K562 (cell line): ENCODE measurements at regions not wholly inside any gene's neighbourhood (a gene's known extent, or its start where the extent isn't known, plus 50 kb on each side); places are given as distances from the start of the nearest gene placed in this dataset.

Experiments used
- ATAC-seq: fragments of 200-7000 bp; cut with Tn5 transposase; 3 replicates; pipeline ENCODE4 v1.9.1; 2020; ENCODE audit warnings: moderate library complexity
- BruUV-seq: library from RNA; stranded (reverse); fragments of 400-500 nt; replicated peaks from 2 replicates; lab custom pipeline; 2021; lab: Mats Ljungman, UMichigan
- CTCF ChIA-PET: fragments of 300-600 bp; formaldehyde crosslinking; extraction: SDS; loops from one replicate; lab custom pipeline; 2021; ENCODE audit warnings: low intra/inter-chr PET ratio; lab: Yijun Ruan, JAX
- POLR2A ChIA-PET: fragments of 300-600, 350-650 bp; sonication (Branson Sonifier 250); formaldehyde crosslinking; extraction: SDS; loops from one replicate; lab custom pipeline; 2021; ENCODE audit warnings: antibody characterized with exemption, inconsistent platforms; lab: Yijun Ruan, JAX
- DNase-seq, 4 experiments: peaks; one replicate each; pipeline versions ENCODE4 v3.0.0 to v3.0.0-alpha.2; 2011 to 2018; ENCODE audit warnings: low spot score in 3 of 4, mixed read lengths in 3 of 4; ENCODE audit errors: extremely low read depth in 1 of 4
- FAIRE-seq: peaks from 2 replicates; lab custom pipeline; 2011; peaks lifted over from hg19 to GRCh38; lab: Jason Lieb, UNC
- H2AFZ ChIP-seq: 2 replicates; pipeline ENCODE4 v1.6.0; 2011; ENCODE audit warnings: low read depth, low read length, control low read depth, inconsistent platforms
- H3K27ac ChIP-seq: fragments of 200-600 bp; 3 replicates; pipeline ENCODE4 v1.8.0; 2011; ENCODE audit warnings: low read depth, mild to moderate bottlenecking, control low read depth, inconsistent platforms, low read length, moderate library complexity, mixed read lengths; ENCODE audit errors: extremely low read depth
- H3K27me3 ChIP-seq, 2 experiments: fragments of 300-600 bp in 1 of 2; 2 replicates in 1 of 2; 3 replicates in 1 of 2; pipeline versions ENCODE4 v1.6.0 to v1.8.0; 2011; ENCODE audit warnings: inconsistent platforms in 2 of 2, low read length in 2 of 2, mild to moderate bottlenecking in 1 of 2, mixed read lengths in 1 of 2, moderate library complexity in 1 of 2; ENCODE audit not compliant: control insufficient read depth in 2 of 2, insufficient read depth in 2 of 2
- H3K36me3 ChIP-seq: fragments of 300-600 bp; 3 replicates; pipeline ENCODE4 v1.8.0; 2011; ENCODE audit warnings: mild to moderate bottlenecking, low read length, inconsistent platforms; ENCODE audit not compliant: control insufficient read depth, insufficient read depth
- H3K4me1 ChIP-seq, 2 experiments: fragments of 200-600 bp in 1 of 2; replicated peaks in 1 of 2; 2 replicates in 1 of 2; 3 replicates in 1 of 2; pipeline versions ENCODE4 v1.5.1 to v1.8.0; 2011; ENCODE audit warnings: inconsistent platforms in 2 of 2, low read length in 2 of 2, mild to moderate bottlenecking in 1 of 2, mixed read lengths in 1 of 2, moderate library complexity in 1 of 2; ENCODE audit not compliant: control insufficient read depth in 2 of 2, insufficient read depth in 2 of 2
- H3K4me2 ChIP-seq: 2 replicates; pipeline ENCODE4 v1.6.1; 2011; ENCODE audit warnings: low read length, control low read depth, inconsistent platforms, mixed read lengths; ENCODE audit not compliant: insufficient read depth
- H3K4me3 ChIP-seq: fragments of 200-600 bp; sonication (generic), shearing (Covaris generic); 2 replicates; pipeline ENCODE4 v1.5.1; 2016; ENCODE audit warnings: control low read depth, inconsistent platforms
- H3K79me2 ChIP-seq: fragments of 200-600 bp; 3 replicates; pipeline ENCODE4 v1.8.0; 2011; ENCODE audit warnings: low read length, inconsistent platforms; ENCODE audit not compliant: control insufficient read depth, insufficient read depth
- H3K9ac ChIP-seq, 2 experiments: 2 replicates each; pipeline versions ENCODE4 v1.6.0 to v1.6.1; 2011; ENCODE audit warnings: low read depth in 2 of 2, low read length in 2 of 2, control low read depth in 1 of 2, inconsistent platforms in 1 of 2, mild to moderate bottlenecking in 1 of 2, mixed read lengths in 1 of 2; ENCODE audit not compliant: insufficient read depth in 1 of 2
- H3K9me1 ChIP-seq: one replicate; pipeline ENCODE4 v1.6.0; 2011; ENCODE audit warnings: inconsistent platforms, mild to moderate bottlenecking, low read length, moderate library complexity; ENCODE audit not compliant: control insufficient read depth, insufficient read depth
- H3K9me3 ChIP-seq: replicated peaks from 2 replicates; pipeline ENCODE4 v1.5.1; 2011; ENCODE audit warnings: low read depth, low read length, inconsistent platforms; ENCODE audit not compliant: control insufficient read depth, insufficient read depth
- H4K20me1 ChIP-seq: replicated peaks from 2 replicates; pipeline ENCODE4 v1.6.1; 2011; ENCODE audit warnings: low read length, inconsistent platforms, mixed read lengths; ENCODE audit not compliant: control insufficient read depth, insufficient read depth
- CREM ChIP-seq: IDR thresholded peaks from 2 replicates; pipeline ENCODE4 v1.6.1; 2014; ENCODE audit warnings: antibody characterized with exemption, low read depth
- GATAD2B ChIP-seq: fragments of 450-650 bp; IDR thresholded peaks from 2 replicates; pipeline ENCODE4 v1.6.1; 2017; ENCODE audit warnings: mild to moderate bottlenecking, borderline replicate concordance
- KAT8 ChIP-seq: fragments of 450-650 bp; IDR thresholded peaks from 2 replicates; pipeline ENCODE4 v1.6.1; 2016; ENCODE audit warnings: low read depth, mild to moderate bottlenecking
- KDM1A ChIP-seq, 2 experiments: fragments of 450-650 bp; IDR thresholded peaks; 2 replicates each; pipeline ENCODE4 v1.6.1; 2016; ENCODE audit warnings: mild to moderate bottlenecking in 2 of 2
- PYGO2 ChIP-seq: fragments of 450-650 bp; IDR thresholded peaks from 2 replicates; pipeline ENCODE4 v1.6.1; 2016; ENCODE audit warnings: mild to moderate bottlenecking, missing genetic modification characterization, moderate library complexity, missing compliant biosample characterization
- RBBP5 ChIP-seq: fragments of 200-600 bp; sonication (generic); IDR thresholded peaks from 2 replicates; pipeline ENCODE4 v1.6.1; 2012; ENCODE audit warnings: borderline replicate concordance, mild to moderate bottlenecking, low read length, control low read depth, inconsistent platforms; ENCODE audit not compliant: insufficient read depth, poor library complexity, severe bottlenecking
- RBM17 ChIP-seq: fragments of 200-400 bp; formaldehyde crosslinking; IDR thresholded peaks from 2 replicates; pipeline ENCODE4 v1.6.1; 2017; ENCODE audit warnings: low read depth, mild to moderate bottlenecking, low read length, borderline replicate concordance
- TEAD1 ChIP-seq, 2 experiments: fragments of 450-650 bp in 1 of 2; sonication (generic) in 1 of 2; formaldehyde crosslinking; IDR thresholded peaks; 2 replicates each; pipeline versions ENCODE4 v1.4.0 to v1.8.0; 2020 to 2022; ENCODE audit warnings: mild to moderate bottlenecking in 2 of 2, missing genetic modification reagents in 1 of 2
- TEAD4 ChIP-seq, 2 experiments: sonication (generic) in 1 of 2; formaldehyde crosslinking in 1 of 2; IDR thresholded peaks; 2 replicates each; pipeline versions ENCODE4 v1.6.1 to v1.8.0; 2012 to 2022; ENCODE audit warnings: borderline replicate concordance in 1 of 2, inconsistent platforms in 1 of 2, low read length in 1 of 2, mild to moderate bottlenecking in 1 of 2, missing genetic modification reagents in 1 of 2
- ZNF699 ChIP-seq: fragments of 250-450 bp; sonication (Bioruptor Pico); IDR thresholded peaks from 2 replicates; pipeline ENCODE4 v1.8.0; 2021; ENCODE audit warnings: mild to moderate bottlenecking, moderate library complexity; ENCODE audit not compliant: insufficient replicate concordance
- ZNF785 ChIP-seq: fragments of 250-450 bp; sonication (Bioruptor Pico); IDR thresholded peaks from 2 replicates; pipeline ENCODE4 v1.4.0; 2020; ENCODE audit warnings: mild to moderate bottlenecking
- WGBS: fragments of 100-300 bp; shearing (Covaris generic); methylation state at CpG from one replicate; pipeline ENCODE4 v1.1.6; 2016; ENCODE audit warnings: low coverage, mixed read lengths; ENCODE audit not compliant: insufficient coverage; ENCODE audit errors: missing lambda C conversion rate; 5-methylcytosine and 5-hydroxymethylcytosine counted together
- in situ Hi-C: fragments of 300-500 bp; cut with MboI; formaldehyde crosslinking; loops from 4 replicates; pipeline ENCODE4 v1.15.0; 2018; ENCODE audit warnings: inconsistent platforms, mixed read lengths
- intact Hi-C: fragments of 100-400 bp; cut with micrococcal nuclease; formaldehyde crosslinking; loops from 2 replicates; pipeline ENCODE4 v1.14.2; 2022
- TF ChIP-seq, protein P1 (sequence below), 2 experiments: IDR thresholded peaks; 2 replicates each; pipeline ENCODE4 v1.6.1; 2012; ENCODE audit warnings: improper control_type of control experiment in 2 of 2, low read depth in 2 of 2, low read length in 2 of 2, borderline replicate concordance in 1 of 2
- TF ChIP-seq, protein P2 (sequence below), 2 experiments: IDR thresholded peaks in 1 of 2; conservative IDR thresholded peaks in 1 of 2; 2 replicates each; pipeline ENCODE4 v1.6.1; 2016; ENCODE audit warnings: low read depth in 2 of 2, mild to moderate bottlenecking in 1 of 2, missing compliant biosample characterization in 1 of 2, missing genetic modification characterization in 1 of 2, moderate library complexity in 1 of 2

DNA sequence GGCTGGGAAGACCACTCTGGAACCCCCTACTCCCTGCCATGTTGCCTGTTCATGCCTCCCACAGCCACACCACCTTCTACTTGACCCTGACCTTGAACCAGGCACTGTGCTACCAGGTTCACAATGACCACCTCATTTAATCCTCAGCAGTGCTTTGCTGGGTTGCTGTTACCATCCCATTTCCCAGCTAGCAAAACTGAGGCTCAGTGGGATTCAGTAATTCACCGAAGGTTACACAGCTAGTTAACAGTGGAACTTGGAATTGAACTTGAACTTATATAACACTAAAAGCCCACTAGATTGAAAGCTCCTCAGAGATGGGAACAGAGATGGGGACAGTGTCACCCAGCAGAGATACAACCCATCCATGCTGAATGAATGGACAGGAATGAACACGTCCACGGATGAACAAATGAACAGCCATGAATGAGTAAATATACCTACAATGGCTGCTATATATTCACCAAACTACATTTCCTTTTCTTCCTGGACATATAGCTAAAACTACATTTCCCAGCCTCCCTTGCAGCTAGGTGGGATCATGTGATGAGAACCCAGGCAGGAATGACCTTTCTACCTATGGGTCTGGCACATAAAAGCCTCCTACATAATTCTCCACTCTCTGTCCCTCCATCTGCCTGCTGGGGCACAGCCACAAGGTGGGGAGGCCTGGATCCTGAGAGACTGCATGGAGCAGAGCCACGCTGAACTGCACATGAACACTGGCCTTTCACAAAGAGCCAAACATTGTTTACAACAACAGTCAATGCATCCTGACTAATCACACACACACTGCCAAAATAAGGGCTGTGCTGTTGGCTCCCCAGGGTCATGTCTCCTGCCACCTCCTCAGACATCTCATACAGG is 94.8 kb downstream of the RMI2 start (continued):
- TF ChIP-seq, protein P1, sequence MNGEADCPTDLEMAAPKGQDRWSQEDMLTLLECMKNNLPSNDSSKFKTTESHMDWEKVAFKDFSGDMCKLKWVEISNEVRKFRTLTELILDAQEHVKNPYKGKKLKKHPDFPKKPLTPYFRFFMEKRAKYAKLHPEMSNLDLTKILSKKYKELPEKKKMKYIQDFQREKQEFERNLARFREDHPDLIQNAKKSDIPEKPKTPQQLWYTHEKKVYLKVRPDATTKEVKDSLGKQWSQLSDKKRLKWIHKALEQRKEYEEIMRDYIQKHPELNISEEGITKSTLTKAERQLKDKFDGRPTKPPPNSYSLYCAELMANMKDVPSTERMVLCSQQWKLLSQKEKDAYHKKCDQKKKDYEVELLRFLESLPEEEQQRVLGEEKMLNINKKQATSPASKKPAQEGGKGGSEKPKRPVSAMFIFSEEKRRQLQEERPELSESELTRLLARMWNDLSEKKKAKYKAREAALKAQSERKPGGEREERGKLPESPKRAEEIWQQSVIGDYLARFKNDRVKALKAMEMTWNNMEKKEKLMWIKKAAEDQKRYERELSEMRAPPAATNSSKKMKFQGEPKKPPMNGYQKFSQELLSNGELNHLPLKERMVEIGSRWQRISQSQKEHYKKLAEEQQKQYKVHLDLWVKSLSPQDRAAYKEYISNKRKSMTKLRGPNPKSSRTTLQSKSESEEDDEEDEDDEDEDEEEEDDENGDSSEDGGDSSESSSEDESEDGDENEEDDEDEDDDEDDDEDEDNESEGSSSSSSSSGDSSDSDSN (IDR thresholded peaks at IDR 0.05; ENCODE audit: borderline replicate concordance in 1 of 2, low read depth in 2 of 2, low read length in 2 of 2) = no peak
- no peak for TF ChIP-seq ZNF699 (CRISPR knock-in tag)
- no peak for TF ChIP-seq CREM
- no peak for TF ChIP-seq KDM1A (IDR thresholded peaks at IDR 0.05)
- no peak for TF ChIP-seq KAT8
- TF ChIP-seq ZNF785 (CRISPR knock-in tag) = no peak
- TF ChIP-seq RBM17 = no peak

DNA sequence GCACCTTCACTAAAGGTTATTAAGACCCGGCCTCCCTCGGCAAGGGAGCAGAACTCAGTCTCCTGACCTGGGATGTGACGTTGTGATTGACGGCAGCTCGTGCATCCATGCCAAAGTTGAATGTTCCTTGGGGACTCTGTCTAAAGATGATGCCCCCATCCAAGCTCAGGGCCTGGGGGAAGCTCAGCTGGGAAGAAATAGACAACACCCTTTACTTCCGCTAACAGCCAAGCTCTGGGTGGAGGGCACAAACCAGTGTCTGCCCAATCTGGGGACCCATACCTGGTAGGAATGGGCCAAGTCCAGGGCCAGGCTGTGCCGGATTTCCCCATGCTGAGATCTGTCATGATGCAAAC is 95.4 kb downstream of the RMI2 start:
- Histone ChIP-seq H3K27ac (no peak overlapping the region), H3K36me3 (no peaks in the 10 kb centered on the region), H4K20me1 (no peaks in the 10 kb centered on the region), H3K9me3 (no peaks in the 10 kb centered on the region), H3K9ac (no peak overlapping the region), H3K27me3 (peaks cover 0 to 18% of the 10 kb centered on the region in 2 experiments; a peak in 2 of 5 replicates), H3K4me3 (no peak overlapping the region), H2AFZ (peak overlapping the region; percentile 35; the same call in 1 of the 2 replicates), H3K4me2 (no peak overlapping the region), H3K4me1 (peaks cover 0 to 1% of the 10 kb centered on the region in 2 experiments; a peak in 1 of 5 replicates), H3K79me2 (no peaks in the 10 kb centered on the region), H3K9me1 (no peaks in the 10 kb centered on the region)
- BruUV-seq = no TSS peak
- FAIRE-seq (no peak), DNase-seq (no peak), ATAC-seq (no peak)
- in situ Hi-C loops (no loop called here), intact Hi-C loops (no loop called here)
- WGBS = 8% methylated on average over 7 of the region's 7 CpGs
- ChIA-PET POLR2A (interaction anchor here (0.7 kb wide), 2 partner anchors 8 to 690 kb away, joined by 3 read pairs; no protein-coding TSS in a partner anchor), CTCF (no interaction called here)
- TF ChIP-seq RBBP5 (no peak), KAT8 (no peak), TEAD4 (IDR thresholded peaks at IDR 0.05; ENCODE audit: low read length) (no peak), TEAD4 (CRISPR knock-in tag; IDR thresholded peaks at IDR 0.05; ENCODE audit: borderline replicate concordance) (no peak), GATAD2B (no peak), PYGO2 (tag) (no peak), TEAD1 (CRISPR knock-in tag; IDR thresholded peaks at IDR 0.05) (no peak)
- TF ChIP-seq, protein P2, sequence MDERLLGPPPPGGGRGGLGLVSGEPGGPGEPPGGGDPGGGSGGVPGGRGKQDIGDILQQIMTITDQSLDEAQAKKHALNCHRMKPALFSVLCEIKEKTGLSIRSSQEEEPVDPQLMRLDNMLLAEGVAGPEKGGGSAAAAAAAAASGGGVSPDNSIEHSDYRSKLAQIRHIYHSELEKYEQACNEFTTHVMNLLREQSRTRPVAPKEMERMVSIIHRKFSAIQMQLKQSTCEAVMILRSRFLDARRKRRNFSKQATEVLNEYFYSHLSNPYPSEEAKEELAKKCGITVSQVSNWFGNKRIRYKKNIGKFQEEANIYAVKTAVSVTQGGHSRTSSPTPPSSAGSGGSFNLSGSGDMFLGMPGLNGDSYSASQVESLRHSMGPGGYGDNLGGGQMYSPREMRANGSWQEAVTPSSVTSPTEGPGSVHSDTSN (CRISPR knock-in tag; IDR thresholded peaks at IDR 0.05; ENCODE audit: low read depth) = no peak
- TF ChIP-seq, protein P2 (tag; conservative IDR thresholded peaks at IDR 0.05; ENCODE audit: low read depth) = no peak
